Muscle layer of duodenum (tissue), 2 donors: ENCODE measurements at regions not wholly inside any gene's neighbourhood (a gene's known extent, or its start where the extent isn't known, plus 50 kb on each side); places are given as distances from the start of the nearest gene placed in this dataset.

Experiments
- H3K27ac ChIP-seq: one replicate; pipeline ENCODE4 v1.7.0; 2013; ENCODE audit warnings: mild to moderate bottlenecking, low read length
- H3K27me3 ChIP-seq: one replicate; pipeline ENCODE4 v1.7.0; 2013; ENCODE audit warnings: low read depth, mild to moderate bottlenecking, control low read depth, low read length
- H3K36me3 ChIP-seq, 2 donors: one replicate each; pipeline ENCODE4 v1.7.0; 2013; ENCODE audit warnings: low read length in 2 of 2, control low read depth in 1 of 2, mild to moderate bottlenecking in 1 of 2; ENCODE audit not compliant: insufficient read depth in 2 of 2, control insufficient read depth in 1 of 2
- H3K4me1 ChIP-seq, 2 donors: one replicate each; pipeline ENCODE4 v1.7.0; 2013; ENCODE audit warnings: low read length in 2 of 2, mild to moderate bottlenecking in 2 of 2, control low read depth in 1 of 2, moderate library complexity in 1 of 2; ENCODE audit not compliant: insufficient read depth in 2 of 2, control insufficient read depth in 1 of 2
- H3K4me3 ChIP-seq, 2 donors: one replicate each; pipeline ENCODE4 v1.7.0; 2013; ENCODE audit warnings: low read length in 2 of 2, low read depth in 1 of 2, mild to moderate bottlenecking in 1 of 2
- H3K9me3 ChIP-seq, 2 donors: one replicate each; pipeline ENCODE4 v1.7.0; 2013; ENCODE audit warnings: low read length in 2 of 2, control low read depth in 1 of 2, mild to moderate bottlenecking in 1 of 2; ENCODE audit not compliant: control insufficient read depth in 1 of 2
- donor health status: healthy.

DNA sequence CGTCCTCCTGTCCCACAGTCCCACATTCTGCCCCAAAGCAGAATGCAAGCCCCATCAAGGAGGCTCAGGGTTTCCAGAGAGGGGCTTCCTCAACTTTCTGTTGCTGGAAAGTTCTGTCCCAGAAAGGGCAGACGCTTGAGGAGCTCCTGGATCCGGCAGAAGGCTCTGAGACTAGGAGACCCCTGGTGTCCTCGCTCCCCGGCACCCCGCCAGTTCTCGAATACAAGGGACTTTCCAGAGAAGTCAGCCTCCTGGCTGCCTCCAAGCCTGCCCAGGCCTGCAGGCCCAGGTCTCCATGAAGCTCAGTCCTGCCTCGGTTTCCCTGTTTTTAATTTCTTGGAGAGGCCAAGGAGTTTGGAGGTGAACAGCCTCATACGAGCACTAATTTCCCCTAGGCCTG is 150.4 kb downstream of the CEBPB start:
- Histone ChIP-seq H3K9me3 (no peaks in the 10 kb centered on the region), H3K27ac (no peak overlapping the region), H3K36me3 (no peaks in the 10 kb centered on the region), H3K27me3 (no peaks in the 10 kb centered on the region), H3K4me3 (no peak overlapping the region), H3K4me1 (peaks cover 0 to 6% of the 10 kb centered on the region in 2 donors)

DNA sequence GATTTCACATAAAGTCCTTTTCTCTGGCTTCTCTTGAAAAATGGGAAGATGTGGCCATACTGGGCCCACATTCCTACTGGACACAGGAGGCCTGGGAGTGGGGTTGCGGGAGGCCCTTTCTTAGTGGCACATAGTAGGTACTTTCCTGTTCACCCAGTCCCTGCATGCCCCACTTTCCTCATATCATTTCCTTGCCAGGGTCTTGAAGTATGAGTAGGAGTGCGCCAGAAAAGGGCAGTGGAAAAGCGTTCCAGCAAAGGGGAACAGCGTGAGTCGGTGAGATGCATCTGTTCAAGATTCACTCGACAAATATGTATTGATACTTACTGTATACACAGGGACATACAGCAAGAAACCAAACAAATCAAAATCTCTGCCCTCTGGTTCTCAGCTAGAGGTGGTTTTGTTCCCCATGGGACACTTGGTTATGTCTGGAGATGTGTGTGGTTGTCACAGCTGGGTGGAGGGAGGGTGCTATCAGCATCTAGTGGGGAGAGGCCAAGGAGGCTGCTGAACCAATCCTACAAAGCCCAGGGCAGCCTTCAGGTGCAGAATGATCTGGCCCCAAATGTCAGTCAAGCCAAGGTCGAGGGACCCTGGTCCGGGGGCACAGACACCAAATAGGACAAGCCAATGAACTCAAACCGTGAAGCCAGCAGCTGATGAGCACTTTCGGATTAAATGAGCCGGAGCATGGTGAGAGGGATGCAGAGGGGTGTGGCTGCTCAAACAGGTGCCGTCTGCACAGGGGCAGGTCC is 151.4 kb downstream of the CEBPB start:
- H3K4me3 ChIP-seq, result no peak overlapping the region
- H3K27ac ChIP-seq, result no peak overlapping the region
- peaks cover 0 to 15% of the 10 kb centered on the region in 2 donors for H3K4me1 ChIP-seq
- no peaks in the 10 kb centered on the region for H3K9me3 ChIP-seq
- H3K36me3 ChIP-seq, result no peaks in the 10 kb centered on the region
- H3K27me3 ChIP-seq, result no peaks in the 10 kb centered on the region

DNA sequence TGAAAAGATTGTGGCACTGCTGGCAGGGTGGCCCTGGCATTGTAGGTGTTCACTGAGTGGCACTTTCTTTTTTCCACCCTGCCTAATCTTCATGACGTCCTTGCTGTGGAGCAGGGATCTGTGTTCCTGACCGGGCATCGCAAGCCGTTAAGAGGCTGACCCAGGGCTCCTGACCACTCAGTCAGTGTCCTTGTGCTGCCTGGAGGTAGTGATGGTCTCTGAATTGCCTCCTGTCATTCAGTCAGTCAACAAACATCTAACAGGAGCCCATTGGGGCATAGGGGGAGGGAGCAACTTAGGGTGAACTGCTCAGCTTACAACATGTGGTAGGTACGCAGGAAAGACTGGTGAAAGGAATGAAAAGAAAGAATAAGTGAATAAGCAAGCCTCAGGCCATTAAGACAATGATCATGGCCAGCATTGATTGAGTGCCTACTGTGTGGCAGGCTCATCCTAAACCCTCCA is 152.0 kb downstream of the CEBPB start:
- Histone ChIP-seq H3K36me3 (no peaks in the 10 kb centered on the region), H3K27me3 (no peaks in the 10 kb centered on the region), H3K9me3 (no peaks in the 10 kb centered on the region), H3K4me3 (no peak overlapping the region), H3K4me1 (peaks cover 0 to 15% of the 10 kb centered on the region in 2 donors), H3K27ac (no peak overlapping the region)

GRCh38 chr20:50343125-50343489 is 152.5 kb downstream of the CEBPB start:
- no peaks in the 10 kb centered on the region for H3K27me3 ChIP-seq
- H3K4me1 ChIP-seq, result peaks cover 0 to 15% of the 10 kb centered on the region in 2 donors
- H3K36me3 ChIP-seq, result no peaks in the 10 kb centered on the region
- H3K9me3 ChIP-seq, result no peaks in the 10 kb centered on the region
- no peak overlapping the region for H3K27ac ChIP-seq
- no peak overlapping the region for H3K4me3 ChIP-seq

DNA sequence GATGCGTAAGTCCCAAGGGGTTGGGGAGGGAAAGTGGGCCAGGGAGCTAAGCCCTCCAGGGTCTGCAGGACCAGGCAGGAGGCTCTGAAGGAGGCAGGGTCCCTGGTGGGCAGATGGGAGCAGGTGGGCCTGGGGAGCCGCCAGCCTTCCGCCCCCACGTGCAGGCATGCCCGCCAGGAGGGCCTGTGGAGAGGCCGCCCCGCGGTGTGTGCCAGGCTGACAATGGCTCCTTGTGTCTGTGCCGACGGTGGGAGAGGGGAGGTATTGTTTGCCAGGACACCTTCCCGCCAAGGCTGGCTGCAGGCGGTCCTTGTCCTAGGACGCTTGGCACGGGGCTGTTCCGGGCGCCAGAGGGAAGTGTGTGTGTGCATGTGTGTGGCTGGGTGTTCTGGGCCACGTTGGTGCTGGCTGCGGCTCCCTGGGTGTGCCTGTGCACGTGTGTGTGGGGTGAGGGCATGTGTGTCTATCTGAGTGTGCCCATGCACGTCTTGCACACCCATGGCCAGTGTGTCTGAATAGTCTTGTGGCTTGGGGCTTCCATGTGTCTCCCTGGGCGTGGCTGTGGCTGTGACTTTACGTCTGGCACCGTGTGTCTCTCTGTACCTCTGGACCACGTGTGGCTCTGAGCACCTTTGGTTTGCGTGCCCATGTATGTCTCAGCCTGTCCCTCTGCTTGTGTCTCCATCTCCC is 153.0 kb downstream of the CEBPB start:
- Histone ChIP-seq H3K9me3 (no peaks in the 10 kb centered on the region), H3K36me3 (no peaks in the 10 kb centered on the region), H3K4me1 (peaks cover 0 to 15% of the 10 kb centered on the region in 2 donors), H3K27me3 (no peaks in the 10 kb centered on the region), H3K4me3 (no peak overlapping the region), H3K27ac (no peak overlapping the region)

DNA sequence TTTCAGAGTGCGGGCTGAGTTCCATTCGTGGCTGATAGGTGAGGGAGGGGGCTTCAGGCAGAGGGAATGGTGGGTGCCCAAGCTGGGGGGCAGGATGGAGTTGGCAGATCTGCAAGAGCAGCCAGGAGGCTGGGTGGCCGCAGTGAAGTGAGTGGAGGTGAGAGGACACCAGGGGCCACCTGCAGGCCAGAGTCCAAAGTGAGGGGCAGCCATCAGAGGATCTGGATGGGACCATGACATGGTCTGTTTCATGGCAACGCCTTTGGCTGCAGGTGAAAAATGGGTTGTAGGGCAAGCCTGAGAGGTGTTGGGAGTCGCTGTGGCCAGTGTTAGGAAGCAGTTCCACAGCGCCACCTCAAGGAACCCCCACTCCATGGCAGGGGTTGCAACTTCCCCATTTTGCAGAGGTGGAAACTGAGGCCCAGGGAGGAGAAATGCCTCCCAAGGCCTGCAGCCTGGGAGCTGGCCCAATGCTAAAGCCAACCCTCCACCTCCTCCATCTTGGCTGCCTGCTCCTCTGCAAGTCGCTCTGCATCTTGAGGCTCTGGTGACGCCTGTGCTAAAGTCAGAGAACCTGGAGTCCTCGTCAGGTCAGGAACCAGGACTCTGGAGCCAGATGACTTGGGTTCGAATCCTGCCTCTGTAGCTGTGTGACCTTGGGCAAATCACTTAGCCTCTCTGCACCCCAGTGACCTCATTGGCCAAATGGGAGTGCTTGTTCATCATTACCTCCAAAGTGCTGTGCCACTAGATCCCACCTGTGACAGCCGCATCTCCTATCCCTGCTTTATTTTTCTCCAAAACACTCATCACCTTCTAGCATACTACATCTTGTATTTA is 153.8 kb downstream of the CEBPB start:
- Histone ChIP-seq H3K4me3 (no peak overlapping the region), H3K27ac (no peak overlapping the region), H3K9me3 (no peaks in the 10 kb centered on the region), H3K36me3 (no peaks in the 10 kb centered on the region), H3K4me1 (peaks cover 0 to 15% of the 10 kb centered on the region in 2 donors), H3K27me3 (no peaks in the 10 kb centered on the region)

- Histone ChIP-seq H3K36me3 (no peaks in the 10 kb centered on the region), H3K27ac (peak overlapping the region; percentile 3), H3K4me1 (peaks cover 0 to 15% of the 10 kb centered on the region in 2 donors), H3K27me3 (no peaks in the 10 kb centered on the region), H3K9me3 (no peaks in the 10 kb centered on the region), H3K4me3 (no peak overlapping the region)
These were observed 155.2 kb downstream of the CEBPB start for GRCh38 chr20:50345712-50346373.

DNA sequence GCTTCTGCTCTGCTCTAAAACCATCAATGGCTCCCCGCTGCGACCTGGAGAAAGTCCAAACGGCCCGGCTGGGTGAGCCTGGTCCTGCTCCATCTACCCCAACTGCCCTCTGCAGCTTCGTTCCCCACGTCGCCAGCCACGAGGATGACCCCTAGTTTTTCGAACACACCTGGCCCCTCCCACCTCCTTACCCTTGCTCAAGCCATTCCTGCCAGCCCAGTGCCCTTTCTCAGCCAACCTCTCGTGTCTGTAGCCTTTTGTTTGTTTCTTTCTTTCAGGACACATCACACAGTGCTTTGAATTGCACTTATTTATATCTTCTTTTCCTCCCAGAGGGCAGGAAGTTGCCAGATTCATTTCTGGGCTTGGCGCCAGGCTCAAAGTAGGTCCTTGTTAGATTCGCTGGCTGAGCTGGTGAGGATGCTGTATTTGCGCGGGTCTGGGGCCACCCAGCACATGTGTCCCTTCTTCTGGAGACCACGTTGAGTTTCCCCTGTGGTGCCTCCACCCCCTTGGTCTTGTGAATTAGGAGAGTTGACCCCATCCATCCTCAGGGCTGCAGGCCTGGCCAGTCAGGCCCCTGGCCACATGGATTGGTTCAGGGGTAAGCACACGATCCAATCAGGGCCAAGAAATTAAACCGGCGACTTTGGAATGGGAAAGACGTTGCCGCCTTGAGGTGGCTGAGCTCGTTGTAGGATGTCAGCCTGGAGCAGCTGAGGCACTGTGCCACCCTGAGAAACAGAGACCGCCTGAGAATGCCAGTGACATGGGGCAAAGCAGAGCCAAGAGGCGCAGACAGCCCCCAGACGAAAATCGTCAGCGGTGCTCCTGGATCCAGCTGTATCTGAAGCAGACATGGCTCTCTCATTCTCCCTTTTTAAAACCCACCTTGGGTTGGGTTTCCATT is 156.0 kb downstream of the CEBPB start:
- Histone ChIP-seq H3K36me3 (no peaks in the 10 kb centered on the region), H3K9me3 (no peaks in the 10 kb centered on the region), H3K27ac (peak overlapping the region; percentile 32), H3K27me3 (no peaks in the 10 kb centered on the region), H3K4me3 (no peak overlapping the region), H3K4me1 (peaks cover 0 to 15% of the 10 kb centered on the region in 2 donors)

- H3K36me3 ChIP-seq, result no peaks in the 10 kb centered on the region
- H3K27ac ChIP-seq, result peak overlapping the region; percentile 43
- no peaks in the 10 kb centered on the region for H3K9me3 ChIP-seq
- H3K27me3 ChIP-seq, result no peaks in the 10 kb centered on the region
- H3K4me1 ChIP-seq, result peaks cover 0 to 15% of the 10 kb centered on the region in 2 donors
- H3K4me3 ChIP-seq, result no peak overlapping the region
These were observed 156.8 kb downstream of the CEBPB start for GRCh38 chr20:50347284-50348063.

GRCh38 chr20:50348096-50348495 is 157.5 kb downstream of the CEBPB start:
- Histone ChIP-seq H3K4me1 (peaks cover 0 to 15% of the 10 kb centered on the region in 2 donors), H3K36me3 (no peaks in the 10 kb centered on the region), H3K9me3 (no peaks in the 10 kb centered on the region), H3K27me3 (no peaks in the 10 kb centered on the region), H3K4me3 (no peak overlapping the region), H3K27ac (peak overlapping the region; percentile 58)
